H9 (cell line): ENCODE measurements at regions not wholly inside any gene's neighbourhood (a gene's known extent, or its start where the extent isn't known, plus 50 kb on each side); places are given as distances from the start of the nearest gene placed in this dataset.
A peak's percentile ranks its signal among the peaks of the same experiment; 100 is the strongest.
"Not testable (repeated sequence)": the region's sequence is repeated elsewhere in the genome, so short reads cannot be mapped to it uniquely, and the experiment has no call there.

Source experiments
- DNase-seq: peaks from one replicate; pipeline ENCODE4 v3.0.0-alpha.2; 2017
- H2AFZ ChIP-seq: one replicate; pipeline ENCODE4 v1.6.1; 2013; ENCODE audit warnings: mild to moderate bottlenecking, low read length, control low read depth, moderate library complexity
- H2AK5ac ChIP-seq: 2 replicates; pipeline ENCODE4 v1.6.1; 2013; ENCODE audit warnings: low read length, control low read depth, mixed read lengths; ENCODE audit not compliant: insufficient read length
- H2BK120ac ChIP-seq: one replicate; pipeline ENCODE4 v1.6.1; 2013; ENCODE audit warnings: low read depth, mild to moderate bottlenecking, low read length, control low read depth, inconsistent platforms; ENCODE audit not compliant: poor library complexity, severe bottlenecking
- H2BK12ac ChIP-seq: 2 replicates; pipeline ENCODE4 v1.6.1; 2013; ENCODE audit warnings: low read length, control low read depth, mixed read lengths, low read depth; ENCODE audit not compliant: insufficient read length
- H2BK15ac ChIP-seq: 2 replicates; pipeline ENCODE4 v1.6.1; 2013; ENCODE audit warnings: low read depth, low read length, control low read depth
- H2BK20ac ChIP-seq: one replicate; pipeline ENCODE4 v1.6.1; 2013; ENCODE audit warnings: low read depth, mild to moderate bottlenecking, low read length, control low read depth, inconsistent platforms; ENCODE audit not compliant: poor library complexity, severe bottlenecking
- H2BK5ac ChIP-seq: 2 replicates; pipeline ENCODE4 v1.6.1; 2013; ENCODE audit warnings: low read length, control low read depth, mixed read lengths; ENCODE audit not compliant: insufficient read length
- H3K14ac ChIP-seq: 2 replicates; pipeline ENCODE4 v1.6.1; 2013; ENCODE audit warnings: low read length, control low read depth; ENCODE audit not compliant: insufficient read depth
- H3K18ac ChIP-seq: 2 replicates; pipeline ENCODE4 v1.6.1; 2013; ENCODE audit warnings: low read depth, mild to moderate bottlenecking, mixed read lengths, low read length, control low read depth; ENCODE audit not compliant: insufficient read length
- H3K23ac ChIP-seq: 2 replicates; pipeline ENCODE4 v1.6.1; 2013; ENCODE audit warnings: low read length, control low read depth, mixed read lengths, low read depth; ENCODE audit not compliant: insufficient read length
- H3K23me2 ChIP-seq: 2 replicates; pipeline ENCODE4 v1.6.1; 2013; ENCODE audit warnings: low read depth, mild to moderate bottlenecking, mixed read lengths, low read length, control low read depth; ENCODE audit not compliant: insufficient read length, poor library complexity, severe bottlenecking
- H3K27ac ChIP-seq: 2 replicates; pipeline ENCODE4 v1.5.1; 2013; ENCODE audit warnings: low read length, control low read depth, mixed read lengths, low read depth; ENCODE audit not compliant: insufficient read length
- H3K27me3 ChIP-seq: 2 replicates; pipeline ENCODE4 v1.6.1; 2013; ENCODE audit warnings: low read length, control low read depth, inconsistent platforms; ENCODE audit not compliant: insufficient read depth
- H3K4ac ChIP-seq: 2 replicates; pipeline ENCODE4 v1.6.1; 2013; ENCODE audit warnings: low read depth, mild to moderate bottlenecking, control low read depth, inconsistent platforms, low read length, moderate library complexity
- H3K4me1 ChIP-seq: 2 replicates; pipeline ENCODE4 v1.6.1; 2013; ENCODE audit warnings: low read length, control low read depth, inconsistent platforms; ENCODE audit not compliant: insufficient read depth
- H3K4me2 ChIP-seq: 2 replicates; pipeline ENCODE4 v1.6.1; 2013; ENCODE audit warnings: low read length, control low read depth, mixed read lengths; ENCODE audit not compliant: insufficient read length, insufficient read depth
- H3K56ac ChIP-seq: 2 replicates; pipeline ENCODE4 v1.6.1; 2013; ENCODE audit warnings: low read depth, mild to moderate bottlenecking, mixed read lengths, low read length, control low read depth; ENCODE audit not compliant: insufficient read length
- H3K79me1 ChIP-seq: 2 replicates; pipeline ENCODE4 v1.6.1; 2013; ENCODE audit warnings: low read depth, mild to moderate bottlenecking, moderate library complexity, low read length, control low read depth, inconsistent platforms; ENCODE audit not compliant: insufficient read depth, poor library complexity, severe bottlenecking
- H3K79me2 ChIP-seq: 2 replicates; pipeline ENCODE4 v1.6.1; 2013; ENCODE audit warnings: low read length, control low read depth, inconsistent platforms; ENCODE audit not compliant: insufficient read depth
- H3K9ac ChIP-seq: 2 replicates; pipeline ENCODE4 v1.6.1; 2013; ENCODE audit warnings: low read length, control low read depth, mixed read lengths; ENCODE audit not compliant: insufficient read length; ENCODE audit errors: extremely low read depth
- H3K9me3 ChIP-seq: one replicate; pipeline ENCODE4 v1.6.1; 2013; ENCODE audit warnings: low read depth, low read length, inconsistent platforms; ENCODE audit not compliant: control insufficient read depth
- H3T11ph ChIP-seq: one replicate; pipeline ENCODE4 v1.6.1; 2013; ENCODE audit warnings: mild to moderate bottlenecking, low read length, control low read depth, inconsistent platforms
- H4K20me1 ChIP-seq: one replicate; pipeline ENCODE4 v1.6.1; 2013; ENCODE audit not compliant: control insufficient read depth, insufficient read length, insufficient read depth
- H4K5ac ChIP-seq: 2 replicates; pipeline ENCODE4 v1.6.1; 2013; ENCODE audit warnings: low read depth, mild to moderate bottlenecking, mixed read lengths, low read length, control low read depth; ENCODE audit not compliant: insufficient read length
- H4K8ac ChIP-seq: replicated peaks from 2 replicates; pipeline ENCODE4 v1.6.1; 2013; ENCODE audit warnings: low read length, control low read depth, mixed read lengths, low read depth; ENCODE audit not compliant: insufficient read length
- H4K91ac ChIP-seq: 2 replicates; pipeline ENCODE4 v1.6.1; 2013; ENCODE audit warnings: low read depth, mild to moderate bottlenecking, moderate library complexity, mixed read lengths, low read length, control low read depth; ENCODE audit not compliant: insufficient read length
- H3K27ac Mint-ChIP-seq, 3 experiments: 2 replicates in 2 of 3; 3 replicates in 1 of 3; pipeline ENCODE4 v1.8.0; 2020 to 2021; ENCODE audit warnings: mixed read lengths in 3 of 3, mild to moderate bottlenecking in 1 of 3, moderate library complexity in 1 of 3
- H3K27me3 Mint-ChIP-seq: 2 replicates; pipeline ENCODE4 v1.8.0; 2021; ENCODE audit warnings: low read depth, mild to moderate bottlenecking, moderate library complexity, mixed read lengths
- H3K36me3 Mint-ChIP-seq, 3 experiments: 2 replicates in 2 of 3; 3 replicates in 1 of 3; pipeline ENCODE4 v1.8.0; 2020 to 2021; ENCODE audit warnings: low read depth in 3 of 3, mixed read lengths in 3 of 3; ENCODE audit not compliant: insufficient read depth in 1 of 3
- H3K4me1 Mint-ChIP-seq, 2 experiments: 2 replicates each; pipeline ENCODE4 v1.8.0; 2020; ENCODE audit warnings: mixed read lengths in 2 of 2
- H3K4me3 Mint-ChIP-seq, 2 experiments: 2 replicates in 1 of 2; 3 replicates in 1 of 2; pipeline ENCODE4 v1.8.0; 2020 to 2021; ENCODE audit warnings: mild to moderate bottlenecking in 2 of 2, mixed read lengths in 2 of 2, moderate library complexity in 1 of 2
- H3K9me3 Mint-ChIP-seq, 2 experiments: 2 replicates in 1 of 2; 3 replicates in 1 of 2; pipeline ENCODE4 v1.8.0; 2020; ENCODE audit warnings: mild to moderate bottlenecking in 2 of 2, mixed read lengths in 2 of 2, moderate library complexity in 1 of 2
- WGBS: extraction: QIAGEN DNeasy Blood & Tissue Kit; methylation state at CpG from one replicate; pipeline ENCODE4 v1.1.7; 2013; ENCODE audit warnings: missing lambda C conversion rate, low lambda C conversion rate, mixed read lengths; ENCODE audit not compliant: insufficient read length; ENCODE audit errors: extremely low coverage; 5-methylcytosine and 5-hydroxymethylcytosine counted together
- TF ChIP-seq, protein P1 (sequence below): fragments of 200-600 bp; sonication (generic); conservative IDR thresholded peaks from 3 replicates; pipeline ENCODE4 v1.8.0; 2021; ENCODE audit warnings: antibody characterized with exemption, mild to moderate bottlenecking

DNA sequence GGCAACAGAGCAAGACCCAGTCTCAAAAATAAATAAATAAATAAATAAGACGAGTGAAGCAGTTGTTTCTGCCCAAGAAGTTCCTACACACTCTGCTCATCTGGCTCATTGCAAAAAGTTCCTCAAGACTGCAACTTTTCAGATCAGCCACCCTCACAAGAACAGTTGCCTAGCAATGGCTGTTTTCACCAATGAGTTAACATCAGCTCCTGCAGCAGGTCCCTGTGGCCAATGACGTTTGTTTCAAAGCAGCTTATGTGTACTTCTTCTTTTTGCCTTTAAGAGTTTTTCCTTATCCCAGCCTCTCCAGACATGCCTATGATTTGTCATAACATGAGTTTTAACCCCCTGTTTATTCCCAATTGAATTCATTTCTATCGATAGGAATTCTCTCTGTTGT lies 118.4 kb upstream of the SPRED1 start:
- no peak overlapping the region for H3K9ac ChIP-seq
- no peak overlapping the region for H2BK20ac ChIP-seq
- Mint-ChIP-seq H3K4me1 (peaks cover 16 to 20% of the 10 kb centered on the region in 2 experiments), H3K27me3 (no peaks in the 10 kb centered on the region), H3K27ac (no peak overlapping the region), H3K36me3 (no peaks in the 10 kb centered on the region), H3K9me3 (peaks cover 2 to 5% of the 10 kb centered on the region in 2 experiments; a peak in 3 of 5 replicates), H3K4me3 (no peak overlapping the region)
- no peak overlapping the region for H3K4ac ChIP-seq
- no peaks in the 10 kb centered on the region for H3K79me1 ChIP-seq
- DNase-seq: no peak
- no peak overlapping the region for H3K56ac ChIP-seq
- H3K23ac ChIP-seq: no peak overlapping the region
- H3K27ac ChIP-seq: no peak overlapping the region
- no peak overlapping the region for H3T11ph ChIP-seq
- H3K4me2 ChIP-seq: no peak overlapping the region
- H2BK120ac ChIP-seq: no peak overlapping the region
- no peak overlapping the region for H2BK12ac ChIP-seq
- H4K8ac ChIP-seq: no peak overlapping the region
- H3K79me2 ChIP-seq: no peaks in the 10 kb centered on the region
- no peak overlapping the region for H2BK5ac ChIP-seq
- H3K18ac ChIP-seq: no peak overlapping the region
- no peaks in the 10 kb centered on the region for H3K23me2 ChIP-seq
- no peaks in the 10 kb centered on the region for H3K9me3 ChIP-seq
- 0 out of 2 replicates have a peak, but pooled peaks cover 2% of the 10 kb centered on the region for H3K4me1 ChIP-seq
- no peak overlapping the region for H4K91ac ChIP-seq
- no CpG with 5 or more reads among the region's 3 CpGs for WGBS
- H2AK5ac ChIP-seq: no peak overlapping the region
- H2AFZ ChIP-seq: no peak overlapping the region
- TF ChIP-seq, protein P1, sequence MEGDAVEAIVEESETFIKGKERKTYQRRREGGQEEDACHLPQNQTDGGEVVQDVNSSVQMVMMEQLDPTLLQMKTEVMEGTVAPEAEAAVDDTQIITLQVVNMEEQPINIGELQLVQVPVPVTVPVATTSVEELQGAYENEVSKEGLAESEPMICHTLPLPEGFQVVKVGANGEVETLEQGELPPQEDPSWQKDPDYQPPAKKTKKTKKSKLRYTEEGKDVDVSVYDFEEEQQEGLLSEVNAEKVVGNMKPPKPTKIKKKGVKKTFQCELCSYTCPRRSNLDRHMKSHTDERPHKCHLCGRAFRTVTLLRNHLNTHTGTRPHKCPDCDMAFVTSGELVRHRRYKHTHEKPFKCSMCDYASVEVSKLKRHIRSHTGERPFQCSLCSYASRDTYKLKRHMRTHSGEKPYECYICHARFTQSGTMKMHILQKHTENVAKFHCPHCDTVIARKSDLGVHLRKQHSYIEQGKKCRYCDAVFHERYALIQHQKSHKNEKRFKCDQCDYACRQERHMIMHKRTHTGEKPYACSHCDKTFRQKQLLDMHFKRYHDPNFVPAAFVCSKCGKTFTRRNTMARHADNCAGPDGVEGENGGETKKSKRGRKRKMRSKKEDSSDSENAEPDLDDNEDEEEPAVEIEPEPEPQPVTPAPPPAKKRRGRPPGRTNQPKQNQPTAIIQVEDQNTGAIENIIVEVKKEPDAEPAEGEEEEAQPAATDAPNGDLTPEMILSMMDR: no peak
- no peaks in the 10 kb centered on the region for H3K27me3 ChIP-seq
- no peak overlapping the region for H3K14ac ChIP-seq
- H4K5ac ChIP-seq: no peak overlapping the region
- H4K20me1 ChIP-seq: peaks cover 3% of the 10 kb centered on the region
- H2BK15ac ChIP-seq: no peak overlapping the region

DNA sequence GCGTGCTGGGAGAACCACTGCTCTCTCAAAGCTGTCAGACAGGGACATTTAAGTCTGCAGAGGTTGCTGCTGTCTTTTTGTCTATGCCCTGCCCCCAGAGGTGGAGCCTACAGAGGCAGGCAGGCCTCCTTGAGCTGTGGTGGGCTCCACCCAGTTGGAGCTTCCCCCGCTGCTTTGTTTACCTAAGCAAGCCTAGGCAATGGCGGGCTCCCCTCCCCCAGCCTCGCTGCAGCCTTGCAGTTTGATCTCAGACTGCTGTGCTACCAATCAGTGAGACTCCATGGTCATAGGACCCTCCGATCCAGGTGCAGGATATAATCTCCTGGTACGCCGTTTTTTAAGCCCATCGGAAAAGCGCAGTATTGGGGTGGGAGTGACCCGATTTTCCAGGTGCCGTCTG lies 110.4 kb upstream of the SPRED1 start:
- H4K91ac ChIP-seq, H3K4me1 ChIP-seq, H2BK15ac ChIP-seq, H3K79me1 ChIP-seq, H3K18ac ChIP-seq, H3K4me3 Mint-ChIP-seq, H3K27me3 Mint-ChIP-seq, H3K9me3 ChIP-seq, H3K27me3 ChIP-seq, H4K5ac ChIP-seq, H2BK120ac ChIP-seq, H3K14ac ChIP-seq, H2BK12ac ChIP-seq, H4K20me1 ChIP-seq, H4K8ac ChIP-seq, H3K23me2 ChIP-seq, H3K56ac ChIP-seq, H3K27ac ChIP-seq, H2AK5ac ChIP-seq, H3K4ac ChIP-seq, H2AFZ ChIP-seq, H2BK20ac ChIP-seq, H2BK5ac ChIP-seq, H3K9ac ChIP-seq, H3K79me2 ChIP-seq, H3K23ac ChIP-seq, H3K4me2 ChIP-seq, H3T11ph ChIP-seq, H3K4me1 Mint-ChIP-seq: not testable (repeated sequence)
- no CpG with 5 or more reads among the region's 11 CpGs for WGBS
- Mint-ChIP-seq H3K36me3 (peaks cover 7 to 11% (median 9%) of the 10 kb centered on the region in 3 experiments), H3K27ac (peak overlapping the region in 1 of 3 experiments; percentile 62; a peak in 1 of 7 replicates), H3K9me3 (peaks cover 8 to 14% of the 10 kb centered on the region in 2 experiments)
- DNase-seq: peak; percentile 52
